DOHH2 (cell line): ENCODE measurements at regions not wholly inside any gene's neighbourhood (a gene's known extent, or its start where the extent isn't known, plus 50 kb on each side); places are given as distances from the start of the nearest gene placed in this dataset.

Experiments used
- H3F3A ChIP-seq: fragments of 200-600 bp; sonication (generic), shearing (Covaris generic); 2 replicates; pipeline ENCODE4 v1.6.0; 2016; ENCODE audit warnings: antibody characterized with exemption, mild to moderate bottlenecking; ENCODE audit not compliant: control insufficient read depth, insufficient read depth
- H3K27ac ChIP-seq: fragments of 200-600 bp; sonication (generic); 2 replicates; pipeline ENCODE4 v1.5.1; 2014; ENCODE audit warnings: low read depth, mild to moderate bottlenecking, low read length, moderate library complexity
- H3K27me3 ChIP-seq: fragments of 200-600 bp; sonication (generic); 2 replicates; pipeline ENCODE4 v1.6.1; 2014; ENCODE audit warnings: mild to moderate bottlenecking, low read length, mixed read lengths; ENCODE audit not compliant: control insufficient read depth
- H3K36me3 ChIP-seq: fragments of 200-600 bp; sonication (generic); 2 replicates; pipeline ENCODE4 v1.6.1; 2014; ENCODE audit warnings: mild to moderate bottlenecking, low read length, moderate library complexity, mixed read lengths; ENCODE audit not compliant: control insufficient read depth
- H3K4me1 ChIP-seq: fragments of 200-600 bp; sonication (generic); 2 replicates; pipeline ENCODE4 v1.6.1; 2014; ENCODE audit warnings: mild to moderate bottlenecking, low read length, mixed read lengths; ENCODE audit not compliant: control insufficient read depth
- H3K4me2 ChIP-seq: fragments of 200-600 bp; sonication (generic); 2 replicates; pipeline ENCODE4 v1.6.0; 2014; ENCODE audit warnings: mild to moderate bottlenecking, low read length, moderate library complexity
- H3K4me3 ChIP-seq: fragments of 200-600 bp; sonication (generic); 2 replicates; pipeline ENCODE4 v1.5.1; 2014; ENCODE audit warnings: mild to moderate bottlenecking, low read length, mixed read lengths
- H3K79me2 ChIP-seq: fragments of 200-600 bp; sonication (generic); 2 replicates; pipeline ENCODE4 v1.6.1; 2014; ENCODE audit warnings: mild to moderate bottlenecking, low read length, mixed read lengths; ENCODE audit not compliant: control insufficient read depth
- H3K9me2 ChIP-seq: fragments of 200-600 bp; sonication (generic); replicated peaks from 2 replicates; pipeline ENCODE4 v1.6.1; 2014; ENCODE audit warnings: mild to moderate bottlenecking, low read length, mixed read lengths; ENCODE audit not compliant: control insufficient read depth
- H3K9me3 ChIP-seq: fragments of 200-600 bp; sonication (generic); 2 replicates; pipeline ENCODE4 v1.6.1; 2014; ENCODE audit warnings: antibody characterized with exemption, low read length, mixed read lengths; ENCODE audit not compliant: control insufficient read depth, insufficient read depth
- H4K20me1 ChIP-seq: fragments of 200-600 bp; sonication (generic); 2 replicates; pipeline ENCODE4 v1.6.0; 2014; ENCODE audit warnings: low read depth, mild to moderate bottlenecking, antibody characterized with exemption, low read length, moderate library complexity; ENCODE audit not compliant: control insufficient read depth, insufficient read depth
- EZH2phosphoT487 ChIP-seq: fragments of 200-600 bp; sonication (generic); IDR thresholded peaks from 2 replicates; pipeline ENCODE4 v1.6.1; 2017; ENCODE audit warnings: borderline replicate concordance, mild to moderate bottlenecking, antibody characterized with exemption, low read length, moderate library complexity, mixed read lengths
- TF ChIP-seq, protein P1 (sequence below): fragments of 200-600 bp; sonication (generic); IDR thresholded peaks from one replicate; pipeline ENCODE4 v1.5.1; 2014; ENCODE audit warnings: antibody characterized with exemption, mild to moderate bottlenecking, low read depth, low read length; ENCODE audit not compliant: poor library complexity, severe bottlenecking

GRCh38 chr4:8770518-8771257 is 101.0 kb downstream of the HMX1 start:
- no peak for TF ChIP-seq EZH2phosphoT487
- TF ChIP-seq, protein P1, sequence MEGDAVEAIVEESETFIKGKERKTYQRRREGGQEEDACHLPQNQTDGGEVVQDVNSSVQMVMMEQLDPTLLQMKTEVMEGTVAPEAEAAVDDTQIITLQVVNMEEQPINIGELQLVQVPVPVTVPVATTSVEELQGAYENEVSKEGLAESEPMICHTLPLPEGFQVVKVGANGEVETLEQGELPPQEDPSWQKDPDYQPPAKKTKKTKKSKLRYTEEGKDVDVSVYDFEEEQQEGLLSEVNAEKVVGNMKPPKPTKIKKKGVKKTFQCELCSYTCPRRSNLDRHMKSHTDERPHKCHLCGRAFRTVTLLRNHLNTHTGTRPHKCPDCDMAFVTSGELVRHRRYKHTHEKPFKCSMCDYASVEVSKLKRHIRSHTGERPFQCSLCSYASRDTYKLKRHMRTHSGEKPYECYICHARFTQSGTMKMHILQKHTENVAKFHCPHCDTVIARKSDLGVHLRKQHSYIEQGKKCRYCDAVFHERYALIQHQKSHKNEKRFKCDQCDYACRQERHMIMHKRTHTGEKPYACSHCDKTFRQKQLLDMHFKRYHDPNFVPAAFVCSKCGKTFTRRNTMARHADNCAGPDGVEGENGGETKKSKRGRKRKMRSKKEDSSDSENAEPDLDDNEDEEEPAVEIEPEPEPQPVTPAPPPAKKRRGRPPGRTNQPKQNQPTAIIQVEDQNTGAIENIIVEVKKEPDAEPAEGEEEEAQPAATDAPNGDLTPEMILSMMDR = no peak
- Histone ChIP-seq H3F3A (no peaks in the 10 kb centered on the region), H3K4me3 (no peak overlapping the region), H3K27me3 (no peaks in the 10 kb centered on the region), H3K79me2 (no peaks in the 10 kb centered on the region), H3K4me1 (no peaks in the 10 kb centered on the region), H3K9me3 (no peaks in the 10 kb centered on the region), H3K27ac (no peak overlapping the region), H3K4me2 (no peak overlapping the region), H4K20me1 (no peaks in the 10 kb centered on the region), H3K36me3 (no peaks in the 10 kb centered on the region), H3K9me2 (no peaks in the 10 kb centered on the region)

GRCh38 chr4:8769645-8770517 is 101.8 kb downstream of the HMX1 start:
- TF ChIP-seq EZH2phosphoT487 = no peak
- TF ChIP-seq, protein P1 = no peak
- Histone ChIP-seq H3K9me3 (no peaks in the 10 kb centered on the region), H3K4me3 (no peak overlapping the region), H3K27me3 (no peaks in the 10 kb centered on the region), H3K9me2 (no peaks in the 10 kb centered on the region), H3K4me2 (no peak overlapping the region), H3K79me2 (no peaks in the 10 kb centered on the region), H3K36me3 (no peaks in the 10 kb centered on the region), H3K27ac (no peak overlapping the region), H4K20me1 (no peaks in the 10 kb centered on the region), H3K4me1 (no peaks in the 10 kb centered on the region), H3F3A (no peaks in the 10 kb centered on the region)

GRCh38 chr4:8768357-8768999 is 103.2 kb downstream of the HMX1 start:
- H3K4me2 ChIP-seq = no peak overlapping the region
- no peaks in the 10 kb centered on the region for H3K27me3 ChIP-seq
- TF ChIP-seq, protein P1 = no peak
- TF ChIP-seq EZH2phosphoT487 = no peak
- no peaks in the 10 kb centered on the region for H3K4me1 ChIP-seq
- no peaks in the 10 kb centered on the region for H3K36me3 ChIP-seq
- no peaks in the 10 kb centered on the region for H3K9me3 ChIP-seq
- no peak overlapping the region for H3K27ac ChIP-seq
- H3F3A ChIP-seq = no peaks in the 10 kb centered on the region
- H4K20me1 ChIP-seq = no peaks in the 10 kb centered on the region
- H3K4me3 ChIP-seq = no peak overlapping the region
- no peaks in the 10 kb centered on the region for H3K79me2 ChIP-seq
- H3K9me2 ChIP-seq = no peaks in the 10 kb centered on the region
